NCI-H2227 (cell line): ENCODE measurements at regions not wholly inside any gene's neighbourhood (a gene's known extent, or its start where the extent isn't known, plus 50 kb on each side); places are given as distances from the start of the nearest gene placed in this dataset.

Experiments used
- DNase-seq: peaks from one replicate; lab custom pipeline; 2025; ENCODE audit not compliant: unreplicated experiment; lab: John Stamatoyannopoulos, UW

DNA sequence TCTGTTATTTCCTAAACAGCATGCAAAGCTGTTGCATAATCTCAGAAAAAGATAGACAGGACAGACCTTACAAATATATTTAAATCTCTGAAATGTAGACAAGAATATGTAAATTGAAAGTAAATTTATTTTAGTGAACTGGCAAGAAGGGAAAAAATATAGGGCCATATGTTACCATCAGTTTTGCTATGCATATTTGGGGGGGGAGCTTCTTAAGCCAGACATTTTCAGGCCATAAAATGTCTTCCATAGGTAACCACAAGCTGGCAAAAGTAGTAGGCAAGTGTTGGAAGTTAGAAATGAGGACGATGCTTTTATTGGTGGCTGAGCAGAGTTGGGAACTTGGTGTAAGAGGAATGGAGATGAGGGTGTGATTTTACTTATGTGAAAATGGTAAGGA is 272.0 kb upstream of the CXXC4 start:
- DNase-seq, result no peak

DNA sequence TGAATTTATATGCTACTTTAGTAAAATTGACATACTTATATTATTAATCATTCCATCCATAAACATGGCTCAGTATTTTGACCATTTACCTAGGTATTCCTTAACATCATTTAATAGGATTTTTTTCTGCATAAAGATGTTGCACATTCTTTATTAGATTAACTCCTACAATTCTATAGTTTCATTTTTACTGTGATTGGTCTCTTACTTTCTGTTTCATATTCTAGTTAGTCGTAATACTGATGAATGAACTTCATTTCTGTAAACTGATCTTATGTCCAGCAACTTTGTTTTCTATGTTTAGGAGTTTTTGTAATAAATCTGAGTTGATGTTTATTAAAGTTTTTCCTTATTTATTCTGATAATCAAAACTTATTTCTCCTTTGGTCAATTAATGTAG is 278.2 kb upstream of the CXXC4 start:
- no peak for DNase-seq

DNA sequence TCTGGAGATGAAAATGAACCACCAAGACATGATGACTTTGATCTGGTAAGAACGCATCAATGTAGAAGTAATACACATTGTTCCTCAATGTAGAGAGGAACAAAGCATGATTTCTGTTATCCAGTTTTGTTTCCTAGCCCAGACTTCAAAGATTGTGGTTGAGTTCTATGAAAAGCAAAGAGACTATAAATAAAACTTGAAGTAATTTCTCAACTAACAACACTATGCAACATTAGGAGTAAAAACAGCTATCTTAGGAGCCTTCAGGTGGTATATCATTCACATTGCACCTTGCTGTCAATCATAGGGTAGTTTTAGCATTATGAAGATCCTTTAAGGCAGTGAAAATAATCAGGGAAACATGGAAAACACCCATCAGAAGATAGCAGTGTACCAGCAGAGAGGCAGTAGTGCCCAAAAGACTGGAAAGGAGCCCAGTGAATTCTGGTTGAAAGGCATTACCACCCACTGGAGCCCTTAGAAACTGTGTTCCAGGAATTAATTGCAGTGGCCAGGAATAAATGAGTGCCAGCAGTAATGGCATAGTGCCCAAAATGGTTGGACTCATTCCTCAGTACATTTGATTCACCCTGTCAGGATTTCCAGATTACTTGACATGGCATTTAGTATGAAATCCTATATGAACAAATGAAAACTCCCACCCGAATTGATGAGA is 300.7 kb upstream of the CXXC4 start:
- no peak for DNase-seq

DNA sequence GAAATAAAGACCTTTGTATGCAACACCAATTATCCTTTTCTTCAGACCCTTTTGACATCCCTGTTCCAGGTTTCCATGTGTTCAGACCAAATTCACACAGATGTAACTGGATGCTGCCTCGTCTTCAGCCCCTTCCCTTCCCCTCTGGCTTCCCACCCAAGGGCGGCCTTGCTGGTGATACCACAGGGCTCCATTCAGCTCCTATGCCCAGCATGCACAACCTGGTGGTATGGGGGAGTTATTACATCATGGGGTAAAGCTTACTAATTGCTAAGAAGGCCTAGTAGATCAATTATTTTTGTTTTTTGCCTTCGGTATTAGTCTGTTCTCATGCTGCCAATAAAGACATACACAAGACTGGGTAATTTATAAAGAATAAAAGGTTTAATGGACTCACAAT is 317.0 kb upstream of the CXXC4 start:
- DNase-seq, result no peak

DNA sequence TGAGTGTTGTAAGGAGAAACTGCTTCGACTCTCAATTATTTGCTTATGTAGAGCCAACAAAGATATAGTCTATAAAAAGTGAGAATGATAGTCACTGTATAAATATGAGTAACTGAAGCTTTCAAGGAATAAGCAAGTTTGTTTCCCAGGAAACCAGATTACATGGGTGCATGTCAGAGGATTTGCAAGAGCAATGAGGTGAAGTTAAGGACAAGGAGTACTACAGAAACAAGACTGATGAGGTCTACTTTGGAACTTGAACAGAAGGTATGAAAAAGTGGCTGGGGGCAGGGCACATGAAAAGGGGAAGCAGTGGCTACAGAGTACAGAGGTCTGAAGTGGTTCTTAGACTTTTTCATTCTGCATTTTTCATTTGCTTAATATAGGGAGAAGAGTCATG is 321.0 kb upstream of the CXXC4 start:
- no peak for DNase-seq

DNA sequence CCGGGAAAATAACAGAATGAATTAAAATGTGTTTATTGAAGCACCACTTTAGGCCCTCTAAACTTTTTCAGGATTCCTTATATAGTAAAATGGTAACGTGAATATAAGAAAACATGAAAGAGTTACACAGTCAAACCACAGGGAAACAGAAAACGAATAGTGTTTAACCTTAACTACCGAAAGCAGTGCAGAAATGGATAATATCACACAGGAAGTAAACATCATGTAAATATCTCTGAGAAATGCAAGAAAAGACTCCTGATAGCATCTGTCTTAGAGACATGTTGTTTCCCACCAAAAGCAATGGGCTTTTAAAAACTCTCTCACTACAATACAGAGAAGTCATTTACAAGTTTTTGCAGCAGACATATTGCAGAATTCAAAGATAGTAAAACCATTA is 323.9 kb upstream of the CXXC4 start:
- no peak for DNase-seq

DNA sequence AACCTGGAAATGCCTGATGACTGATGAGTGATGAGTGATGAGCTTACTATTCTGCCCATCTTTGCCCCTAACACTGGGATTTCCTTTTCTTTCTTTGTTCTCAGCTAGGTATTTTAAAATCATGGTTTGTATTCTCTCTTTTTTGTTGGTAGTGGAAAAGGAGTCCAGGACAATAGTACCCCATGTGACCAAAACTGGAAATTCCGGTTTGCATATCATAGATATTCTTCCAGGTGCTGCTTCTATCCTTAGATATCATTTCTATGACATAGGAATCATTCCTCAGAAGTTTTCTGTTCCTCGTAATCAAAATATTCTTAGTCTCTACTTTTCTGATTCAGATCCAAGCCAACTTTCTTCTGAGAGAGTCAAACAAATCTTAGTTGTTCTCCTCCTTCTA is 320.5 kb upstream of the TET2 start:
- no peak for DNase-seq

DNA sequence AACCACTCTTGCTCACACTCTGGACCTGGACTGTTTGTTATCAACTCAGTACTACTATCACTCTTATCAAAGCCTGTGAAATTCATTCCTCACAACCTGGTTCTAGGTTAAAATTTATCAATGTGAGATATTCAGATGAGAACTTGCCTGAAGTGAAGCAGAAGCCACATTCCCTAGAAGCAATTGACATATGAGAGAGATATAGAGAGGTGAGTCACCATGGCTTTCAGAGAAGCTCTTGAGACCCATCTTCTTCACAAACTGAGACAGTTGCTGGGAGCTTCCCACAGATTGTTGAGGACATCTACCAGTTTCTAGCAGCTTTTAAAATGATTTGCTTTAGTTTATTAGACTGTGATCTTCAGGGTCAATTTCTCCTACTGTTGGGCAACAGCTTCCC is 316.9 kb upstream of the TET2 start:
- no peak for DNase-seq

DNA sequence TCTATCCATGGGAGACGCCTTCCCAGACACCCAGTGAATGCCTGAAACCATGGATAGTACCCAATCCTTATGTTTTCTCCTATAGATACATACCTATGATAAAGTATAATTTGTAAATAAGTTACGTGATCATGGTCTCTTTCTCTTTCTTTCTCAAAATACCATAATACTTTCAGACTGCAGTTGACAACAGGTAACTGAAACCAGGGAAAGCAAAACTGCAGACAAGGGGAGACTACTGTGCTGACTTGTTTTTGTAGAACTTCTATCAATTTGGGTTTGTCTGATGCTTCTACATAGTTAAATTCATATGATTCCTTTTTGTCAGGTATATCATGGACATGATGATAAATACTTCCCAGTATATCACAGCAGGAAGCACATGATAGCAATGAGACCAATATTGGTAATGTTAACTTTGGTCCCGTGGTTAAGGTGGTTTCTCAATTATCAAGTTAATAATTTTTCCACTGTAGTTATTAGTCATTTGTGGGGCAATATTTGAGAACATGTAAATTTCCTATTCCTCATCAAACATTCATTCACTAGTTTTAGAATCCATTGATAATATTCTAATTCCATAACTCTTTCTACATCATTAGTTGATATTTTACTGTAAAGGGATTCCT is 298.0 kb upstream of the TET2 start:
- no peak for DNase-seq

DNA sequence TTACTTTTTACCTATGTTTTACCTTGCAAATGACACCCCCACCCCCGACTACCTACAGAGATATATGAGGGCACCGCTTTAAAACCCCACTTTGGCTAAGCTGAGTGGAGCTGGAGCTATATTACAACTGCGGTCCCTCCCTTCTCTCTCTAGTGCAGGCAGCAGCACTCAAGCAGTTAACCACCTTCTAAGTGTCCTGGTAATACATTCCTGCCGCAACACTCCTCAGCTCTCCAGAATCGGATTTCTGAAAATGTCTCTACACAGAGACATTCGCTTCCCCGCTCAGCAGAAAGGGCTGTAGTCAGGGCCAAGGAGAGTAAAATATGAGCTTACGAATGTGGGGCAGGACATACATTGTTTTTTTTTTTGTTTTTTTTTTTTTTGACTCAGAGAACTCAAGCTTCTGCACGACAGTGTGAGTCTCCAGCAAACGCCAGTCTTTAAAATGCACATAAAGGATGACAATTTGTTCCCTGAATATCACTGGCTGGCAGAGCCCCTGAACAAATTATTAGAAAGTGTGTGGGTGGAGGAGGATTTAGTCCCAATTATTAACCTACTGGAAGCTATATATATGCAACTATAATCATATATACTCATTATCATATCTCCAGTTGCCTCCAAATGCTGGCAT is 287.0 kb upstream of the TET2 start:
- DNase-seq, result peak; percentile 20

DNA sequence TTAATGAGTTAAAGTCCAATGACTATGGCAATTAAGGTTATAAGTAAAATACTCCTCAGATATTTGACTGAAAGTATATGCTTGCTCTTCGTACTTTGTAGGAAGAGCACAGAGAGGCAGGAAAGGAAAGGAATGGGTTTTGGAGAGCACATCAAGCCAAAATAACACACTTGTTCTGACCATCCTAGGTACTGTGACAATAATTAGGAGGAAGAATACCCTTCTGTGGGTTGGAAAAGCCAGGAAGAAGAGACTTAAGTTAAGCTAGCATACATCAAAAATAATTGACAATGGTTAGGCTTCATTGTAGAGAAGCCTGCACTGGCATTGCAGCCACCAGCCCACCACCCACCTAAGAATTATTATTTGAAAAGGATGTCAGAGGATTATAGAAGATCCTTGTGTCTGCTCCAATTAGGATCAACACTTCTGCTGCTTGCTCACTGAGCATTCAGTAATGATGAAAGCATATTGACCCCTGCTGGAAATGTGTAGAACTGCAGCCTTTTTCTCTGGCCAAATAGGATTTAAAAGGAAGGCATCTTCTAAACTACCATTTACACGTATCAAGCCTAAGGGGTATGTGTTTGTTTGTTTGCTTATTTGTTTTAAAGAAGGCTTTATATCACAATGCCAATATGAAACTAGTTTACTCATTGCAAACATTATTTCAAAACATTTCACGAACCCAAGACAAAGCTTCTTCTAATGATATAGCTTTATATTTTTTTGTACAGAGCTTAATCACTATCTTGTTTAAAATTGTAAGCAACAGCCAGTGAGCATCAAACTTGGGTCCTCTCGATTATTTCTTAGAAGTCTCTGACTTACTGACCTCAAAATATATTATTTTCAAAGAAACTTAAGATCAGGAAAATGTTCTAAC is 286.2 kb upstream of the TET2 start:
- DNase-seq, result peak; percentile 90

DNA sequence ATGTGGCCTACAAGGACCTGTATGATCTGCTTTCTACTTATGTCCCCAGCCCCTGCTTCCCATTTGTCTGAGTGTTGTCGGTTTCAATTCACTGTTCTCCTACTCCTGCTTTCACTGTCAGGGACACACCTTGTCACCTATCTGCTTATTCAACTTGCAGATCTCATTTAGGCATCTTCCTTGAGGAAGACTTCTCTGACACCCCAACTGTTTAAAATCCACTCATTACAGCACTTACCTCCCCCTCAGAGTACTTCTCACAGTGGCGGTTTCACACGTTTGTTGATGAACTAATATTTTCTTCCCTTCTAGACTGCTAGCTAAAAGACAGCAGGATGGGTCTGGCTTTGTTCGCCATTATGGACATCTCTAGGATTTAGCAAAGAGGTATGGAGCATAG is 279.9 kb upstream of the TET2 start:
- no peak for DNase-seq

DNA sequence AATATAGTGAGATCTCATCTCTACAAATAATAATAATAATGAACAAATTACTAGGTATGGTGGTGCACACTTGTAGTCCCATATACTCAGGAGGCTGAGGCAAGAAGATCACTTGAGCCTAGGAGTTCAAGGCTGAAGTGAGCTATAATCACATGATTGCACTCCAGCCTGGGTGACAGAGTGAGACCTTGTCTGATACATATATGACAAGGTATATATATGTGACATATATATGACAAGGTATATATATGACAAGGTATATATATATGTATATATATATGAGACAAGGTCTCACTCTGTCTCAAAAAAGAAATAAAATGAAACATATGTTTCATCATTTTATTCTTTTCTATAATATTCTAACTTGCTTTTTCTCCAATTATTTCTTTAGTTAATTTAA is 278.1 kb upstream of the TET2 start:
- DNase-seq, result no peak

DNA sequence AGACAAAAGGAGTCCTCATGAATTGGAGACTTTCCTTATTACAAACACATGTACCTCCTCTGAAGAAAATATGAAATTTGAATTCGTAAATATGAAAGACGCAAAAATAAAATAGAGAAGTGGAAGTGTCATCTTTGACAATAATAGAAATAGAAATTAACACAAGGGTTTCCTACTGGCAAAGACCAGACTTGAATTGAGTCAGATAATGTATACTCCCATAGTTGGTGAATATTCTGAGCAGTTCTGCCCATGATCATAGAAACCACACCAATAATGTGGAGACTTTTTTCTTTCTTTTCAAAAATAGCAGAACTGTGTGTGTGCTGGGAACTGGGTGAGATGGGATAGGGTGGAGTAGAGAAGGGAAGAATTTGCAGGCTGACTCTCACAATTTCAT is 277.7 kb upstream of the TET2 start:
- DNase-seq, result no peak

DNA sequence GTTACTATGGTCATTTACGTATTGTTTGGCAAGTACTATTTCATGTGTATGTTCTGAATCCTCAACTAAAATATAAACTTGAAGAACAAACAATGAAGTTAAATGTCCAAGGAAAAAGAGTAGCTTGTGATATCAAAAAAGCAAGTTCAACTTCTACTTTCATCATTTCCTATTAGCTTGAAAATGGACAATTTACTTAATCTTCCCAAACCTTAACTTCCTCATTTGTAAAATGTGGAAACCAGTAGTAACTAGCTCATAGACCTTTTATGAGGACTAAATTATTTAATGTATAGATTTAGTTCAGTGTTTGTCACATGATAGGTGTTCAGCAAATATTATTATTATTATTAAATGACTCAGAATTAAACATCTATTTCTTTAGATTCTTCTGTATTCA is 276.8 kb upstream of the TET2 start:
- DNase-seq, result no peak

DNA sequence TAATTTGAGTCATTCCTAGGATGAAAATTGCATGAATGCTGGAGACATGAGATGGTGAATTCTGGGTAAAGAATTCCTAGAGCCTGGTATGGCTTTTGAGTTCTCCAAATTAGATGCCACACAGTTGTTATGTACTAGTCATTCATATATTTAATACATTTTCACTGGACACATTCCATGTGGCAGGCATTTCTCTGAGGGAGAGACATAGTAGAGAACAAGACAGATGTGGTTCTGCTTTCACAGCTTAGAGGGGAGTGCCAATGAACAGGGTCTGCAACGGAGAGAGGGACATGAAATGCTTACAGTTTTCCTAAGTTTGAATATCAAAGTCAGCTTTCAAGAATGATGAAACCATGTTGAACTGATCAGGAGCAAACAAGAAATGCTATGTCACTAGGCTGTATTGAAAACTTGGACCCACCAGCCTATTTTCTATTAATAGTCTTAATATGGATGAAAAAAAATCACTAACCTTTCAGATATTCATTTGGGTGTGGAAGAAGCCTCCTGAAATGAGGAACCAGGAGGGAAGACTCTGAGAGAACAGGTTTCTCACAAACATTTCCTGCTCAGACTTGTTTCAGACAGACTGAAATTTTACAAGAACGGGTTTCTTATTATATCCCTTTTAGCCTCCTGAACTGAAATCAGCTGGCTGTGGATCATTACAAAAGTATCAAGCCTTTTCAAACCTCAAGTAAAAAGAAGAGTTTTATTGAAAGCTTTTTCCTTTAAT is 276.0 kb upstream of the TET2 start:
- no peak for DNase-seq

DNA sequence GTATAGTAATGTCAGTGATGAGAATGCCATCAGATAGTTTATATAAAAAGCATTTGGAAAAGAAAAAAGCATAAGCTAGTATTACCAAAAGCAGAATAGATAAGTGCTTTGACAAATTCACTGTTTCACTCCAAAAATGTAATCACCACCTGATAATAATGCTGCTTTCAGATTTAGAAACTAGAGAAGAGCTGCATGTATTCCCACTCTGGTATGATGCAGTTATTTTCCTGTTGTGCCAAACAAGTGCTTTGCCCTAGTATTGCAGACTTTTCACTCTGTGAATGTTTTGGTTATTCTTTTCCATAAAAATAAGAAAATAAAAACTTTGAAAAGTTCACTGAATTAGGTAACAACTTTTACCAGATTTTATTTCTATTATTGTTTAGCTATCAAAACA is 267.7 kb upstream of the TET2 start:
- no peak for DNase-seq

DNA sequence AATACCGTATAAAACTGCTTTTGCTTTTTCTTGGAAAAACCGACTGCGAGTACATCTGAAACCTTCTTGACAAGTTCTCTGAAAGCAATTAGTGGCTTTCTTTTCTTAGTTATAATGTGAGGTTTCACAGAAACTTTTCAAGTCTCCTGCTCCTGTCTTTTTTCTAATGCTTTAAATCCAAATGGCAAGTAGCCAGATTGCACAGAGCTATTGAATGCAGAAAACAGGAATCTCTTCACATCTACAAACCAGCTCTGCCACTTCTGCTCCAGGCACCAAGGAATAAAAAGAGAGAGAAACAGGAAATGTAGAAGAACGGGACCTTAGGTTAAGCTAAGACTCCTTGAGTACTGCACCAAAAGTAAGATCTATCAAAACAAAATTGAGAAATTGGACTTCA is 267.3 kb upstream of the TET2 start:
- no peak for DNase-seq

DNA sequence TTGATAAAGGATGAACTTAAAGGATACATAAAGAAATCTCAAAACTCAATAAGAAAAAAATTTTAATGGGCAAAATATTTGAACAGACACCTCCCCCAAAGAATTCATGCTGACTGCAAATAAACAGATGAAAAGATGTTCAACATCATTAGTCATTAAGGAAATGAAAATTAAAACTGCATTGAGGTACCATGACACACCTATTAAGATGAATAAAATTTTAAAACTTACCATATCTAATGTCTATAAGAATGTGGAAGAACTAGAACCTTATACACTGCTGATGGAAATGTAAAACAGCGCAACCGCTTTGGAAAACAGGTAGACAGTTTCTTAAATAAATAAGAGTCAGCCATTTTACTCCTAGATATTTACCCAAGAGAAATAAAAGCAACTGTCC is 266.8 kb upstream of the TET2 start:
- no peak for DNase-seq

DNA sequence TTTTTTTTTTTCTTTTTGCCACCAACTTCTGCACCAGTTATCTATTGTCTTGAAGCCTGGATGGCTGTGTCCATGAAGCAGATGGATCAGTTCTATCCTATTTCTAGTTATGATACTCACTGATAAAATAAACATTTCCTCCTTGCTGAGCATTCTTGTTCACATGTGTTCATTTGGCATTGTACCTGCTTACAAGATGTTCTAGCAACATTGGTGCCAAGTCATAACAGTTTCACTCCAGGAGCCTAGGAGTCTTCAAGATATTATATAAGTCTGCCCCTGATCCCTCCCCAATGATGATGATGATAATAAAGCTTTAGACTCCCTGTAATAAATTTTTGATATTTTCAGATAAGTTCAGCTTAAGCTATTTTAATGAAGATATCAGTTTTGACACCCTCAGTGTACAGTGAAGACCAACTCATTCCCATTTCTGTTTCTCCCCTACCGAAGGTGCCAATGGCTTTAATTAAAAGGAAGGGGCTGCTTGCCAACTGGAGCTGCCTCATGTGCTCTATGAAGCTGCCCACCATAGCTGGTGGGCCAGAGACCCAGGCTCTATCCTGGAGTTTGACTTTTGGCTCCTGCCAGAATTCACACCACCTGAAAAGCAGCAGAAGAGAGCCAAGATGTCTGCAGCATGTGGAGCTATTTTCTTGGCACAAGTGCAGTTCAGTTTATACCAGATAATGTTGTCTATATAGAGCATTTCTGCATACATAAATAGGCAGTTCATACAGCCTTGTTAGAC is 265.4 kb upstream of the TET2 start:
- no peak for DNase-seq
